ENCODE measurements at regions not wholly inside any gene's neighbourhood (a gene's known extent, or its start where the extent isn't known, plus 50 kb on each side); places are given as distances from the start of the nearest gene placed in this dataset.
"Not testable (repeated sequence)": the region's sequence is repeated elsewhere in the genome, so short reads cannot be mapped to it uniquely, and the experiment has no call there.

DNA sequence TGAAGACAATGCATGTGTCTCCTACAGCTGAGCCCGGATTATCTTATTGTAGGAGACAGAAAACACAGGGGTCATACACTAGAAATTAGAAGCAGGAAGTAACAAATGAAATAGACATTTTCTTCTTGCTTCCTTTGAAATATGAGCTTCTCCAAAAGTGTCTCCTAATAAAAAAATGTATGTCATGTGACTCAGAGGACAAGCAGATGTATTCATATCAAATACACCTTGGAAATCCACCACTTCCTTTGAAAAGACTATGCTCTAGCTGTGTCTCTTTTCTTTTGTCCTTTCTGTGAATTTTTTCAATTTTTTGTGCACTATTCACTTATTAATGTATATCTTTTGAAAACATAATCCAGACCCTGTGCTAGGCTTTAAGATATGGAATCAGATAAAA lies 1906.2 kb downstream of the C4orf33 start:
- ChIA-PET CTCF (no interaction called here), POLR2A (no interaction called here)
- Mint-ChIP-seq H3K4me3 (no peak overlapping the region), H3K36me3 (no peaks in the 10 kb centered on the region), H3K9me3 (peaks cover 2 to 17% (median 10%) of the 10 kb centered on the region in 5 donors), H3K27ac (no peak overlapping the region), H3K4me1 (no peaks in the 10 kb centered on the region), H3K27me3 (no peaks in the 10 kb centered on the region)
- no peak overlapping the region for H3K4me3 ChIP-seq (ENCODE audit: low read length)
- H3K4me1 ChIP-seq (ENCODE audit: insufficient read depth, low read length): no peaks in the 10 kb centered on the region
- no peak overlapping the region for H3K27ac ChIP-seq (ENCODE audit: low read depth, low read length)
- no peaks in the 10 kb centered on the region for H3K9me3 ChIP-seq (ENCODE audit: low read length)
- no peaks in the 10 kb centered on the region for H3K27me3 ChIP-seq (ENCODE audit: insufficient read depth, low read length, poor library complexity, severe bottlenecking)
- DNase-seq: no peak
- H3K36me3 ChIP-seq (ENCODE audit: insufficient read depth, low read length): no peaks in the 10 kb centered on the region

- H3K36me3 ChIP-seq (ENCODE audit: insufficient read depth, low read length): no peaks in the 10 kb centered on the region
- no peaks in the 10 kb centered on the region for H3K9me3 ChIP-seq (ENCODE audit: low read length)
- CTCF ChIA-PET: no interaction called here
- H3K27ac Mint-ChIP-seq: no peak overlapping the region
- H3K4me3 ChIP-seq (ENCODE audit: low read length): no peak overlapping the region
- no peaks in the 10 kb centered on the region for H3K27me3 ChIP-seq (ENCODE audit: insufficient read depth, low read length, poor library complexity, severe bottlenecking)
- no peak overlapping the region for H3K27ac ChIP-seq (ENCODE audit: low read depth, low read length)
- H3K36me3 Mint-ChIP-seq: no peaks in the 10 kb centered on the region
- no peak for DNase-seq
- POLR2A ChIA-PET: no interaction called here
- no peaks in the 10 kb centered on the region for H3K4me1 ChIP-seq (ENCODE audit: insufficient read depth, low read length)
- H3K4me1 Mint-ChIP-seq: no peaks in the 10 kb centered on the region
- no peaks in the 10 kb centered on the region for H3K27me3 Mint-ChIP-seq
- peaks cover 0 to 26% (median 2%) of the 10 kb centered on the region in 5 donors for H3K9me3 Mint-ChIP-seq
- H3K4me3 Mint-ChIP-seq: no peak overlapping the region
Observed at GRCh38 chr4:131006388-131006787, 1910.4 kb downstream of the C4orf33 start.

GRCh38 chr4:131011961-131012360 lies 1916.0 kb downstream of the C4orf33 start:
- DNase-seq; H3K4me1 Mint-ChIP-seq; H3K27ac Mint-ChIP-seq; H3K27me3 ChIP-seq (ENCODE audit: insufficient read depth, low read length, poor library complexity, severe bottlenecking); POLR2A ChIA-PET; H3K4me3 Mint-ChIP-seq; H3K9me3 ChIP-seq (ENCODE audit: low read length); H3K36me3 Mint-ChIP-seq; H3K27ac ChIP-seq (ENCODE audit: low read depth, low read length); H3K4me3 ChIP-seq (ENCODE audit: low read length); H3K27me3 Mint-ChIP-seq; CTCF ChIA-PET; H3K4me1 ChIP-seq (ENCODE audit: insufficient read depth, low read length); H3K36me3 ChIP-seq (ENCODE audit: insufficient read depth, low read length): not testable (repeated sequence)
- H3K9me3 Mint-ChIP-seq: peaks cover 0 to 19% (median 2%) of the 10 kb centered on the region in 5 donors

DNA sequence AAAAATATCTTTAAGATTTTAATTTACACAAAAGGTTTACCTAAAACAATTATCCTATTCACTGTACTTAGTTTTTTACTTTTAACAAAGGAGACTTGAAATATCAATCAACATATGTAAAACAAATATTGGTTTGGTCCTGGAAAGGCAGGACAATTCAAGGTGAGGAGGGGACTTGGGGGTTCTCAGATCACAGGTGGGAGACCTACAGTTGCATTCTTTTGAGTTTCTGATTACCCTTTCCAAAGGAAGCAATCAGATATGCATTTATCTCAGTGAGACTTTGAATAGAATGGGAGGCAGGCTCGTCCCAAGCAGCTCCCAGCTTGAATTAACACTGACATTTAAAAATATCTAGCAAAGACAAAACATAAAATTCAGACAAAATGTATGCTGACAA lies 1917.3 kb downstream of the C4orf33 start:
- H3K27me3 ChIP-seq (ENCODE audit: insufficient read depth, low read length, poor library complexity, severe bottlenecking): no peaks in the 10 kb centered on the region
- H3K27ac ChIP-seq (ENCODE audit: low read depth, low read length): no peak overlapping the region
- no peaks in the 10 kb centered on the region for H3K4me1 Mint-ChIP-seq
- H3K36me3 ChIP-seq (ENCODE audit: insufficient read depth, low read length): no peaks in the 10 kb centered on the region
- H3K27me3 Mint-ChIP-seq: no peaks in the 10 kb centered on the region
- no peak overlapping the region for H3K27ac Mint-ChIP-seq
- no peak for DNase-seq
- no peak overlapping the region for H3K4me3 ChIP-seq (ENCODE audit: low read length)
- CTCF ChIA-PET: no interaction called here
- no peaks in the 10 kb centered on the region for H3K9me3 ChIP-seq (ENCODE audit: low read length)
- H3K36me3 Mint-ChIP-seq: no peaks in the 10 kb centered on the region
- no peak overlapping the region for H3K4me3 Mint-ChIP-seq
- POLR2A ChIA-PET: no interaction called here
- no peaks in the 10 kb centered on the region for H3K4me1 ChIP-seq (ENCODE audit: insufficient read depth, low read length)
- peaks cover 0 to 16% (median 4%) of the 10 kb centered on the region in 5 donors for H3K9me3 Mint-ChIP-seq

DNA sequence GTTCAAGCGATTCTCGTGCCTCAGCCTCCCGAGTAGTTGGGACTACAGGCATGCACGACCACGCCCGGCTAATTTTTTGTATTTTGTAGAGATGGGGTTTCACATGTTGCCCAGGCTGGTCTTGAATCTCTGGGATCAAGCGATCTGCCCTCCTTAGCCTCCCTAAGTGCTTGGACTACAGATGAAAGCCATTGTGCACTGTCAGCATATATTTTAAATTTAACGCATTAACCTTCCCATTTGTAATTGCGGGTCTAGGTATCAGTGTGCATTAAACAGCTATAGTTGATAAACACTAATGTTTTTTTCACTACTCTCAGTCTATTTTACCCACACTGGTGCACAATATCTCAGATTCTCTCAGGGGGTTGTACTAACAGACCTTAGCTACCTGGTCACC lies 1930.8 kb downstream of the C4orf33 start:
- Histone ChIP-seq H3K4me3 (ENCODE audit: low read length) (no peak overlapping the region), H3K36me3 (ENCODE audit: insufficient read depth, low read length) (no peaks in the 10 kb centered on the region), H3K27me3 (ENCODE audit: insufficient read depth, low read length, poor library complexity, severe bottlenecking) (no peaks in the 10 kb centered on the region), H3K27ac (ENCODE audit: low read depth, low read length) (no peak overlapping the region), H3K9me3 (ENCODE audit: low read length) (no peaks in the 10 kb centered on the region), H3K4me1 (ENCODE audit: insufficient read depth, low read length) (no peaks in the 10 kb centered on the region)
- H3K27ac Mint-ChIP-seq: no peak overlapping the region
- POLR2A ChIA-PET: no interaction called here
- H3K27me3 Mint-ChIP-seq: no peaks in the 10 kb centered on the region
- CTCF ChIA-PET: no interaction called here
- no peaks in the 10 kb centered on the region for H3K36me3 Mint-ChIP-seq
- no peaks in the 10 kb centered on the region for H3K4me1 Mint-ChIP-seq
- no peak for DNase-seq
- H3K4me3 Mint-ChIP-seq: no peak overlapping the region
- peaks cover 0 to 27% (median 6%) of the 10 kb centered on the region in 5 donors for H3K9me3 Mint-ChIP-seq

- CTCF ChIA-PET: no interaction called here
- Mint-ChIP-seq H3K4me3 (no peak overlapping the region), H3K27ac (no peak overlapping the region), H3K36me3 (no peaks in the 10 kb centered on the region), H3K27me3 (no peaks in the 10 kb centered on the region), H3K4me1 (no peaks in the 10 kb centered on the region), H3K9me3 (peaks cover 2 to 8% (median 4%) of the 10 kb centered on the region in 5 donors)
- no peaks in the 10 kb centered on the region for H3K27me3 ChIP-seq (ENCODE audit: insufficient read depth, low read length, poor library complexity, severe bottlenecking)
- H3K36me3 ChIP-seq (ENCODE audit: insufficient read depth, low read length): no peaks in the 10 kb centered on the region
- DNase-seq: no peak
- H3K9me3 ChIP-seq (ENCODE audit: low read length): no peaks in the 10 kb centered on the region
- H3K4me1 ChIP-seq (ENCODE audit: insufficient read depth, low read length): no peaks in the 10 kb centered on the region
- H3K27ac ChIP-seq (ENCODE audit: low read depth, low read length): no peak overlapping the region
- POLR2A ChIA-PET: no interaction called here
- H3K4me3 ChIP-seq (ENCODE audit: low read length): no peak overlapping the region
Observed at GRCh38 chr4:131044368-131044767, 1948.4 kb downstream of the C4orf33 start.

GRCh38 chr4:131046821-131047220 lies 1950.9 kb downstream of the C4orf33 start:
- Mint-ChIP-seq H3K27me3 (no peaks in the 10 kb centered on the region), H3K36me3 (no peaks in the 10 kb centered on the region), H3K4me3 (no peak overlapping the region), H3K27ac (no peak overlapping the region), H3K9me3 (peaks cover 2 to 7% (median 6%) of the 10 kb centered on the region in 5 donors), H3K4me1 (no peaks in the 10 kb centered on the region)
- no peaks in the 10 kb centered on the region for H3K4me1 ChIP-seq (ENCODE audit: insufficient read depth, low read length)
- no peak overlapping the region for H3K27ac ChIP-seq (ENCODE audit: low read depth, low read length)
- ChIA-PET CTCF (no interaction called here), POLR2A (no interaction called here)
- no peak overlapping the region for H3K4me3 ChIP-seq (ENCODE audit: low read length)
- H3K36me3 ChIP-seq (ENCODE audit: insufficient read depth, low read length): no peaks in the 10 kb centered on the region
- H3K9me3 ChIP-seq (ENCODE audit: low read length): no peaks in the 10 kb centered on the region
- DNase-seq: no peak
- no peaks in the 10 kb centered on the region for H3K27me3 ChIP-seq (ENCODE audit: insufficient read depth, low read length, poor library complexity, severe bottlenecking)

DNA sequence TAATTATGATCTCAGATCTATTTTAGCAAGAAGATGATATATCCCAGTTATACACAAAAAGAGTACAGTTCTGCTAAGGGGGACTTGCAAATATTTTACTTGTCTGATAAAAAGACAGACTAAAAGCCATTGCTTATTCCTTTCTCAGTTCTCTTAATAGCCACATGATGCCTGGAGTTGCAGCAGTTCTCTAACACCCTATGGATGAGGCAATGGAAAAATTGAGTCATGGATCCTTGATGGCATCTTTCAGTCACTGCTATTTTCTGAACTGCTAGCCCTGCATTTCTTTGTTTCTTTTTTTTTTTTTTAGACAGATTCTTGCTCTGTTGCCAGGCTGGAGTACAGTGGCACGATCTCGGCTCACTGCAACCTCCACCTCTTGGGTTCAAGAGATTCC lies 1956.7 kb downstream of the C4orf33 start:
- no peaks in the 10 kb centered on the region for H3K4me1 Mint-ChIP-seq
- ChIA-PET CTCF (no interaction called here), POLR2A (no interaction called here)
- no peaks in the 10 kb centered on the region for H3K36me3 ChIP-seq (ENCODE audit: insufficient read depth, low read length)
- H3K4me1 ChIP-seq (ENCODE audit: insufficient read depth, low read length): no peaks in the 10 kb centered on the region
- H3K4me3 Mint-ChIP-seq: no peak overlapping the region
- no peak overlapping the region for H3K27ac ChIP-seq (ENCODE audit: low read depth, low read length)
- peaks cover 0 to 2% of the 10 kb centered on the region in 2 donors for H3K27me3 Mint-ChIP-seq
- no peak for DNase-seq
- no peak overlapping the region for H3K4me3 ChIP-seq (ENCODE audit: low read length)
- H3K27ac Mint-ChIP-seq: no peak overlapping the region
- H3K36me3 Mint-ChIP-seq: no peaks in the 10 kb centered on the region
- no peaks in the 10 kb centered on the region for H3K9me3 ChIP-seq (ENCODE audit: low read length)
- peaks cover 3 to 15% (median 8%) of the 10 kb centered on the region in 5 donors for H3K9me3 Mint-ChIP-seq
- no peaks in the 10 kb centered on the region for H3K27me3 ChIP-seq (ENCODE audit: insufficient read depth, low read length, poor library complexity, severe bottlenecking)

GRCh38 chr4:131054489-131055019 lies 1958.6 kb downstream of the C4orf33 start:
- ChIA-PET POLR2A (no interaction called here), CTCF (no interaction called here)
- no peaks in the 10 kb centered on the region for H3K4me1 ChIP-seq (ENCODE audit: insufficient read depth, low read length)
- H3K27me3 ChIP-seq (ENCODE audit: insufficient read depth, low read length, poor library complexity, severe bottlenecking): no peaks in the 10 kb centered on the region
- Mint-ChIP-seq H3K27ac (no peak overlapping the region), H3K9me3 (peaks cover 3 to 21% (median 8%) of the 10 kb centered on the region in 5 donors), H3K27me3 (peaks cover 0 to 2% of the 10 kb centered on the region in 2 donors), H3K4me3 (no peak overlapping the region), H3K4me1 (no peaks in the 10 kb centered on the region), H3K36me3 (no peaks in the 10 kb centered on the region)
- H3K4me3 ChIP-seq (ENCODE audit: low read length): no peak overlapping the region
- no peak overlapping the region for H3K27ac ChIP-seq (ENCODE audit: low read depth, low read length)
- no peaks in the 10 kb centered on the region for H3K36me3 ChIP-seq (ENCODE audit: insufficient read depth, low read length)
- no peaks in the 10 kb centered on the region for H3K9me3 ChIP-seq (ENCODE audit: low read length)
- DNase-seq: no peak

Measured in CD8-positive, alpha-beta memory T cell (primary cell).